HUES6 (cell line): ENCODE measurements at regions not wholly inside any gene's neighbourhood (a gene's known extent, or its start where the extent isn't known, plus 50 kb on each side); places are given as distances from the start of the nearest gene placed in this dataset.
"Not testable (repeated sequence)": the region's sequence is repeated elsewhere in the genome, so short reads cannot be mapped to it uniquely, and the experiment has no call there.

ENCODE experiments used
- H3K27ac ChIP-seq: 2 replicates; pipeline ENCODE4 v1.7.0; 2013; ENCODE audit warnings: low read depth, mild to moderate bottlenecking, low read length, inconsistent platforms
- H3K27me3 ChIP-seq: 2 replicates; pipeline ENCODE4 v1.6.1; 2013; ENCODE audit warnings: low read length; ENCODE audit not compliant: control insufficient read depth, insufficient read depth
- H3K36me3 ChIP-seq: 2 replicates; pipeline ENCODE4 v1.6.1; 2013; ENCODE audit warnings: low read length; ENCODE audit not compliant: control insufficient read depth, insufficient read depth
- H3K4me1 ChIP-seq: 2 replicates; pipeline ENCODE4 v1.6.1; 2013; ENCODE audit warnings: low read length; ENCODE audit not compliant: control insufficient read depth, insufficient read depth
- H3K4me3 ChIP-seq: 2 replicates; pipeline ENCODE4 v1.5.1; 2013; ENCODE audit warnings: low read depth, low read length
- H3K9ac ChIP-seq: one replicate; pipeline ENCODE4 v1.6.1; 2013; ENCODE audit warnings: mild to moderate bottlenecking, low read length
- H3K9me3 ChIP-seq: 2 replicates; pipeline ENCODE4 v1.6.1; 2013; ENCODE audit warnings: low read depth, low read length; ENCODE audit not compliant: control insufficient read depth, insufficient read depth

GRCh38 chr13:90891329-90891728 lies 456.2 kb upstream of the MIR17HG start:
- H3K4me1 ChIP-seq, result no peaks in the 10 kb centered on the region
- no peak overlapping the region for H3K27ac ChIP-seq
- no peaks in the 10 kb centered on the region for H3K9me3 ChIP-seq
- H3K36me3 ChIP-seq, result no peaks in the 10 kb centered on the region
- H3K9ac ChIP-seq, result no peak overlapping the region
- H3K27me3 ChIP-seq, result no peaks in the 10 kb centered on the region
- H3K4me3 ChIP-seq, result no peak overlapping the region

GRCh38 chr13:90893199-90893598 lies 454.3 kb upstream of the MIR17HG start:
- H3K27me3 ChIP-seq, H3K4me3 ChIP-seq, H3K36me3 ChIP-seq, H3K9me3 ChIP-seq, H3K4me1 ChIP-seq, H3K27ac ChIP-seq, H3K9ac ChIP-seq: not testable (repeated sequence)

DNA sequence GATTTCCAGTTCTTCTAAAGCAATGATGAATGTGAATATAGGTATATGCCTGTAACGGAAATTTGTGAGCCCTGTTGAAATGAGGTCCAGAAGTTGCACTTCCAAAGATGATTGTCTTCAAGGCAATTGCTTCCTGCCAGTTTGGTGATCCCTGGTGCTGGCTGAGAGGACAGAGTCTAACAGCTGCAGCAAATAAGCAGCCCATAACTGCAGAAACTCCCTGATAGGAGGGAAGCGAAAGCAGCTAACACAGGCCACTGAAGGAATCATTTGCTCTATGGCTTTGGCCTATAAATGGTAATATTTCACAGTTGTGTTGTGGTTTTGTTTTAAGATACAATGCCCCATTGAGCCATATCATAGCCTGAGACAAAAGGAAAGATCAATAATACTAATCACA lies 451.5 kb upstream of the MIR17HG start:
- Histone ChIP-seq H3K9me3 (no peaks in the 10 kb centered on the region), H3K36me3 (no peaks in the 10 kb centered on the region), H3K9ac (no peak overlapping the region), H3K27me3 (no peaks in the 10 kb centered on the region), H3K27ac (no peak overlapping the region), H3K4me3 (no peak overlapping the region), H3K4me1 (no peaks in the 10 kb centered on the region)

DNA sequence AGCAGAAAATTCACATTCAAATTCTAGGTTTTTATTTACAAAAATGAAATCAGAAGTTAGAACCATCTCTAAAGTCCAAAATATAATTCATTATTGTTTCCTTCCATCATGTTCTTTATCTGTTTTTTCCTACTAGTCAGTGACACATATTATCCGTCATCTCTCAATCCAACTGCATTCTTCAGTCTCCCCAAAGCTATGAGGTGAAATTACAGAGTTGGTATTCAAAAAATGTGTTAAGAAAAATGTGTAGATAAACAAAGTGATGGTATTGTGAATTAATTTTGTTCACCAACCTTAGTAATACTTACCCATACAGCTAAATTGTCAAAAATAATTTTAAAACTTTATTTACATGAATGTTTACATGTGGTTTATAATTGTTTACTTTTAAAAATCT lies 448.7 kb upstream of the MIR17HG start:
- no peak overlapping the region for H3K27ac ChIP-seq
- no peaks in the 10 kb centered on the region for H3K27me3 ChIP-seq
- H3K4me3 ChIP-seq, result no peak overlapping the region
- H3K9ac ChIP-seq, result no peak overlapping the region
- H3K4me1 ChIP-seq, result no peaks in the 10 kb centered on the region
- no peaks in the 10 kb centered on the region for H3K9me3 ChIP-seq
- H3K36me3 ChIP-seq, result no peaks in the 10 kb centered on the region

- H3K4me3 ChIP-seq, result no peak overlapping the region
- H3K27me3 ChIP-seq, result no peaks in the 10 kb centered on the region
- H3K9ac ChIP-seq, result no peak overlapping the region
- no peak overlapping the region for H3K27ac ChIP-seq
- H3K4me1 ChIP-seq, result no peaks in the 10 kb centered on the region
- H3K9me3 ChIP-seq, result no peaks in the 10 kb centered on the region
- H3K36me3 ChIP-seq, result no peaks in the 10 kb centered on the region
Measured at GRCh38 chr13:90899416-90899815, 448.1 kb upstream of the MIR17HG start.

- no peak overlapping the region for H3K4me3 ChIP-seq
- no peaks in the 10 kb centered on the region for H3K36me3 ChIP-seq
- H3K9ac ChIP-seq, result no peak overlapping the region
Measured at GRCh38 chr13:90902255-90902654, 445.2 kb upstream of the MIR17HG start.

DNA sequence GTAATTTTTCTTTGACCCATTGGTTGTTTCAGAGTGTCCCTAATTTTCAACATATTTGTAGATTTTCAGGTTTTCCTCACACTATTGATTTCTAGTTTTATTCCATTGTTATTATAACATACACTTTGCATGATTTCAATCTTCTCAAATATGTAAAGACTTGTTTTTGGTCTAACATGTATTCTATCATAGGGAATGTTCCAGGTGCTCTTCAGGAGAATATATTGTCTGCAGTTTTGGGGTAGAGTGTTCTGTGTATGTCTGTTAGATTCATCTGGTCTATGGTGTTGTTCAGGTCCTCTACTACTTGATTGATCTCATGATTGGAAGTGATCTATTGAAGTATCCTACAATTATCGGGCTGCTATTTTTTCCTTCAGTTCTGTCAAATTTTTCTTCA lies 440.9 kb upstream of the MIR17HG start:
- Histone ChIP-seq H3K9me3 (no peaks in the 10 kb centered on the region), H3K4me1 (no peaks in the 10 kb centered on the region), H3K27me3 (no peaks in the 10 kb centered on the region), H3K27ac (no peak overlapping the region), H3K9ac (no peak overlapping the region), H3K36me3 (no peaks in the 10 kb centered on the region), H3K4me3 (no peak overlapping the region)

More at GRCh38 chr13:90902255-90902654, 445.2 kb upstream of the MIR17HG start:
- Histone ChIP-seq H3K27ac (no peak overlapping the region), H3K9me3 (no peaks in the 10 kb centered on the region), H3K4me1 (no peaks in the 10 kb centered on the region), H3K27me3 (no peaks in the 10 kb centered on the region)

GRCh38 chr13:90908792-90909191 lies 438.7 kb upstream of the MIR17HG start:
- Histone ChIP-seq H3K27me3 (no peaks in the 10 kb centered on the region), H3K9me3 (no peaks in the 10 kb centered on the region), H3K9ac (no peak overlapping the region), H3K36me3 (no peaks in the 10 kb centered on the region), H3K4me3 (no peak overlapping the region), H3K27ac (no peak overlapping the region), H3K4me1 (no peaks in the 10 kb centered on the region)

DNA sequence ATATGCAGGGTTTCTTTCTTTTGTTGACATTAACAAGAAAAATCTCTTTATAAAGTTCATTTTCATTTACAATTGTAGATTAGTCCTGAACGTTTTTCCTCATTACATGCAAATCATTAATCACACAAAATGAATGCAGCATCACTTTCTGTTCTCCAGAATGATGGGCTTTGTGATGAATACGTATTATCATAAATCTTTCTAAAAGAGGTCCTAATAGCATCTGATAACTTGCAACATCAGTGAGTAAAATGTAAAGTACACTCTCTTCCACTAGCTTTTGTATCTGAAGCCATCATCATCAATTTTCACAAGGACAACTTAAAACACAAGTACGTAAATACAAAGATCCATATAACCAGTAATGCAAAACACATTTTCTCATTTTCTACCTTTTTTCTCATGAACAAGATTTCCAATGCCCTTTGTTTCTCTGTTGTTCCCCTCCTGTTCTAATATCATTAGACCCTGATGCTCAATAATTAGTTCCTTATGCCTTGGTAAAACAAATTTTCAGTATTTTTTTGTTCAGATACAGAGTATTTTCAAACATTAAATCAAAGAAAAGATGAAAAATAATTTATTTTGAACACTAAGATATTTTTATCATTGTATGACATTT lies 437.4 kb upstream of the MIR17HG start:
- Histone ChIP-seq H3K4me1 (no peaks in the 10 kb centered on the region), H3K36me3 (no peaks in the 10 kb centered on the region), H3K9me3 (no peaks in the 10 kb centered on the region), H3K9ac (no peak overlapping the region), H3K27ac (no peak overlapping the region), H3K4me3 (no peak overlapping the region), H3K27me3 (no peaks in the 10 kb centered on the region)

- no peaks in the 10 kb centered on the region for H3K4me1 ChIP-seq
- no peaks in the 10 kb centered on the region for H3K36me3 ChIP-seq
- H3K9ac ChIP-seq, result no peak overlapping the region
- H3K9me3 ChIP-seq, result no peaks in the 10 kb centered on the region
- H3K27me3 ChIP-seq, result no peaks in the 10 kb centered on the region
- H3K27ac ChIP-seq, result no peak overlapping the region
- H3K4me3 ChIP-seq, result no peak overlapping the region
Measured at GRCh38 chr13:90912247-90912646, 435.2 kb upstream of the MIR17HG start.

- no peak overlapping the region for H3K9ac ChIP-seq
- H3K9me3 ChIP-seq, result no peaks in the 10 kb centered on the region
- no peaks in the 10 kb centered on the region for H3K27me3 ChIP-seq
- no peak overlapping the region for H3K4me3 ChIP-seq
- H3K27ac ChIP-seq, result no peak overlapping the region
- no peaks in the 10 kb centered on the region for H3K36me3 ChIP-seq
- H3K4me1 ChIP-seq, result 0 out of 2 replicates have a peak, but pooled peaks cover 6% of the 10 kb centered on the region
Measured at GRCh38 chr13:90918536-90918935, 429.0 kb upstream of the MIR17HG start.

DNA sequence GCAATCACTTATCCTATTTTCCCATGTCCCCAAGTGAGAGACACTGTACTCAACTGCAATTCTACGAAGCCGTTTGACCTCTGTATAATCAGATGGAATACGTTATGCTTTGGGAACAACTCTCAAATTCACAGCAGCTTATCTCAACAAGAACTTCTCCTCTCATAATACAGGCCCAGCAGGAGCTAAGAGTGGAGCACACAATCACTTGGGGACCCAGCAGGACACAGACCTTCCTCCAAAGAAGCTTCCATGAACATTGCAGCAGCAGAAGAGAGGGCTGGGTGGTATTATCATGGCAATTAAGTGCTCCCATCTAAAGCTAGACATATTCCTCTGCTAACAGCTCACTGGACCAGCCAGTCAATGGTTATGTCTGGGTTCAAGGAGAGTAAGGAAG lies 428.3 kb upstream of the MIR17HG start:
- H3K27me3 ChIP-seq, result no peaks in the 10 kb centered on the region
- no peak overlapping the region for H3K27ac ChIP-seq
- no peak overlapping the region for H3K4me3 ChIP-seq
- H3K36me3 ChIP-seq, result no peaks in the 10 kb centered on the region
- no peaks in the 10 kb centered on the region for H3K9me3 ChIP-seq
- no peak overlapping the region for H3K9ac ChIP-seq
- 0 out of 2 replicates have a peak, but pooled peaks cover 6% of the 10 kb centered on the region for H3K4me1 ChIP-seq
